DND-41 (cell line): ENCODE measurements at regions not wholly inside any gene's neighbourhood (a gene's known extent, or its start where the extent isn't known, plus 50 kb on each side); places are given as distances from the start of the nearest gene placed in this dataset.

Experiments used
- ATAC-seq: fragments of 200-7000 bp; cut with Tn5 transposase; 3 replicates; pipeline ENCODE4 v1.9.1; 2021; ENCODE audit warnings: low read depth; ENCODE audit not compliant: insufficient read depth
- DNase-seq: peaks from one replicate; pipeline ENCODE4 v3.0.0-alpha.2; 2020
- H2AFZ ChIP-seq: 2 replicates; pipeline ENCODE4 v1.6.0; 2012; ENCODE audit warnings: low read depth, low read length
- H3K27ac ChIP-seq: 2 replicates; pipeline ENCODE4 v1.5.1; 2012; ENCODE audit warnings: low read length, inconsistent platforms
- H3K27me3 ChIP-seq: fragments of 200-600 bp; sonication (generic); 2 replicates; pipeline ENCODE4 v1.6.0; 2012; ENCODE audit warnings: low read length, mild to moderate bottlenecking, inconsistent platforms; ENCODE audit not compliant: insufficient read depth, poor library complexity
- H3K36me3 ChIP-seq: 2 replicates; pipeline ENCODE4 v1.5.1; 2012; ENCODE audit warnings: low read length, inconsistent platforms; ENCODE audit not compliant: insufficient read depth
- H3K4me1 ChIP-seq: 2 replicates; pipeline ENCODE4 v1.5.1; 2012; ENCODE audit warnings: mild to moderate bottlenecking, low read length; ENCODE audit not compliant: insufficient read depth
- H3K4me2 ChIP-seq: 2 replicates; pipeline ENCODE4 v1.6.0; 2012; ENCODE audit warnings: mild to moderate bottlenecking, moderate library complexity, low read length, inconsistent platforms; ENCODE audit not compliant: insufficient read depth
- H3K4me3 ChIP-seq, 2 experiments: fragments of 200-600 bp in 1 of 2; shearing (Covaris generic) in 1 of 2; 2 replicates each; pipeline ENCODE4 v1.5.1; 2012 to 2016; ENCODE audit warnings: inconsistent platforms in 2 of 2, low read length in 2 of 2, mild to moderate bottlenecking in 2 of 2, low read depth in 1 of 2, moderate library complexity in 1 of 2
- H3K79me2 ChIP-seq: 2 replicates; pipeline ENCODE4 v1.6.0; 2012; ENCODE audit warnings: low read length, inconsistent platforms; ENCODE audit not compliant: insufficient read depth
- H3K9ac ChIP-seq: 2 replicates; pipeline ENCODE4 v1.6.0; 2012; ENCODE audit warnings: low read depth, mild to moderate bottlenecking, inconsistent platforms, low read length, moderate library complexity
- H3K9me3 ChIP-seq: 2 replicates; pipeline ENCODE4 v1.5.1; 2012; ENCODE audit warnings: low read length, moderate library complexity, mild to moderate bottlenecking, inconsistent platforms; ENCODE audit not compliant: insufficient read depth, severe bottlenecking
- H4K20me1 ChIP-seq: 2 replicates; pipeline ENCODE4 v1.6.0; 2012; ENCODE audit warnings: low read length; ENCODE audit not compliant: insufficient read depth
- CTCF ChIP-seq: IDR thresholded peaks from 2 replicates; pipeline ENCODE4 v1.5.1; 2012; ENCODE audit warnings: borderline replicate concordance, low read length, moderate library complexity, mild to moderate bottlenecking; ENCODE audit not compliant: poor library complexity, severe bottlenecking; ENCODE audit errors: extremely low read depth
- EZH2 ChIP-seq: IDR thresholded peaks from 3 replicates; pipeline ENCODE4 v1.6.1; 2012; ENCODE audit warnings: borderline replicate concordance, low read depth, mild to moderate bottlenecking, moderate library complexity, low read length, inconsistent platforms; ENCODE audit not compliant: severe bottlenecking

- ATAC-seq: no peak
- no peak overlapping the region for H3K27ac ChIP-seq
- no peaks in the 10 kb centered on the region for H3K4me1 ChIP-seq
- H3K27me3 ChIP-seq: no peaks in the 10 kb centered on the region
- no peak for TF ChIP-seq CTCF
- TF ChIP-seq EZH2: no peak
- no peak for DNase-seq
- no peaks in the 10 kb centered on the region for H3K36me3 ChIP-seq
- no peak overlapping the region for H3K4me3 ChIP-seq
- no peak overlapping the region for H2AFZ ChIP-seq
- H3K4me2 ChIP-seq: no peak overlapping the region
- H3K9me3 ChIP-seq: no peaks in the 10 kb centered on the region
- no peaks in the 10 kb centered on the region for H3K79me2 ChIP-seq
- H4K20me1 ChIP-seq: no peaks in the 10 kb centered on the region
- H3K9ac ChIP-seq: no peak overlapping the region
Observed at GRCh38 chr13:100755891-100756290, 81.3 kb upstream of the TMTC4 start.

DNA sequence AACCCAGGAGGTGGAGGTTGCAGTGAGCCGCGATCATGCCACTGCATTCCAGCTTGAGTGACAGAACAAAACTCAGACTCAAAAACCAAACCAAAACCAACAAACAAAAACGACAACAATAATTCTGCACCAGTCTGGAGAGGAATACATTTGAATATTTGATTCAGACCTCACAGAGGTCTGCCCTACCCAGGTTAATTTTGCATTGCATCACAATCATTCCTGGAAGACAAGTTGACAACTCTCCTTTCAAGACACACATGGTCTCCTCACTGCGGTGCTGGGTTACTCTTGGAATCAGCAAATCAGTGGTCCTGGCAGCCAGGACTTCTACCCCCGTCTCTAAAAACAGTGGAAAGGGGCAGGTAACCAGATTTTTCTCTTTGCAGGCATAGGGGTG, 79.9 kb upstream of the TMTC4 start:
- ATAC-seq: no peak
- TF ChIP-seq EZH2: no peak
- no peak for TF ChIP-seq CTCF
- H2AFZ ChIP-seq: no peak overlapping the region

DNA sequence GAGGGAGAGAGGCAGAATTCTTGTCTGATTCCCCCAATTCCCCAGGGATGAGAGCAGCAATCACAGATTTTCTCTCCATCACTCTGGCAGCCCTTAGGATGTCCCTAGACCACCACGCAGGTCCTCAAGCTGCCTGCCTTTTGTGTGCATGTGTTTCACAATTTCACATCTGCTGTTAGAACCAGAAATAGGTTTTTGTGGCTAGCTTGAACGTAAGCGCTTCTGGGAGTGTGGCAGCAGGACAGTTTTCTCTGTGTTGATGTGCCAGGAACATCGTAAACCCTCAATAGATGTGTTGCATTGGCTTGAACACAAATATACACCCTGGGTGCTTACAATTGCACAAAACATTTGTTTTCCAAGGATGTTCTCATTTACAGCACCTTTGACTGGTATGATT, 78.8 kb upstream of the TMTC4 start:
- Histone ChIP-seq H2AFZ (no peak overlapping the region), H3K27ac (no peak overlapping the region), H3K4me1 (no peaks in the 10 kb centered on the region), H3K4me3 (no peak overlapping the region), H3K79me2 (no peaks in the 10 kb centered on the region), H3K36me3 (no peaks in the 10 kb centered on the region), H3K27me3 (no peaks in the 10 kb centered on the region), H3K9me3 (no peaks in the 10 kb centered on the region), H3K9ac (no peak overlapping the region), H4K20me1 (no peaks in the 10 kb centered on the region), H3K4me2 (no peak overlapping the region)
- TF ChIP-seq EZH2 (no peak), CTCF (no peak)
- ATAC-seq (no peak), DNase-seq (no peak)

More for the DNA sequence above, 79.9 kb upstream of the TMTC4 start:
- Histone ChIP-seq H4K20me1 (no peaks in the 10 kb centered on the region), H3K27me3 (no peaks in the 10 kb centered on the region), H3K79me2 (no peaks in the 10 kb centered on the region), H3K4me2 (no peak overlapping the region), H3K27ac (no peak overlapping the region), H3K9me3 (no peaks in the 10 kb centered on the region), H3K9ac (no peak overlapping the region), H3K4me3 (no peak overlapping the region), H3K4me1 (no peaks in the 10 kb centered on the region), H3K36me3 (no peaks in the 10 kb centered on the region)
- no peak for DNase-seq

DNA sequence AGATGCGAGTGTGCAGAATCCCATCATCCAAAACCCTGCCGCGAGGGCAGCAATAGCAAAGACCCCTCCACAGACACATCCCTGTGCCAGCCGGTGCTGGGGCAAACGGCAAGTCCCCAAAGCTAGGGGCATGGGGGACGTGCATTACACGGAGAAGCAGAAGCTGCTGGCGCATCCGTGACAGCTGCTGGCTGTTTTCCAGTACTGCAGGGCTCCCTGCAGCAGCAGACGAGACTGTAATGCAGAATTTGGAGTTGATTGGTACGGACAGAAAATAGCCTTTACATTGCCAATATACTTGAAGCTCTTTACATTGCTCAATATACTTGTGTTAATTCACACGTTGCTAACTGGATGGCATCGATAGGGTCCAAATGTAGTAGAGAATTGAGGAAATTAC, 77.2 kb upstream of the TMTC4 start:
- Histone ChIP-seq H3K27ac (no peak overlapping the region), H3K4me2 (no peak overlapping the region), H2AFZ (no peak overlapping the region), H3K9me3 (no peaks in the 10 kb centered on the region), H3K27me3 (no peaks in the 10 kb centered on the region), H3K4me1 (no peaks in the 10 kb centered on the region), H3K9ac (no peak overlapping the region), H3K36me3 (no peaks in the 10 kb centered on the region), H3K79me2 (no peaks in the 10 kb centered on the region), H4K20me1 (no peaks in the 10 kb centered on the region), H3K4me3 (no peak overlapping the region)
- ATAC-seq (no peak), DNase-seq (no peak)
- TF ChIP-seq EZH2 (no peak), CTCF (no peak)
